Stimulated activated CD8-positive, alpha-beta memory T cell treated with anti-CD3 and anti-CD28 coated beads, Interleukin-4, amount 100 ng/mL, for 1 hour (primary cell): ENCODE measurements at regions not wholly inside any gene's neighbourhood (a gene's known extent, or its start where the extent isn't known, plus 50 kb on each side); places are given as distances from the start of the nearest gene placed in this dataset.

ENCODE experiments used
- DNase-seq, 2 donors: peaks; one replicate each; pipeline ENCODE4 v3.0.0-alpha.2; 2020; ENCODE audit warnings: low read depth in 2 of 2, low spot score in 1 of 2

- DNase-seq: no peak
Observed at GRCh38 chr22:48612077-48612995, 1215.3 kb downstream of the BRD1 start.

GRCh38 chr22:48609279-48609865 is 1218.3 kb downstream of the BRD1 start:
- no peak for DNase-seq

- DNase-seq: no peak
Observed at GRCh38 chr22:48607901-48608662, 1219.6 kb downstream of the BRD1 start.

GRCh38 chr22:48606684-48607307 is 1220.9 kb downstream of the BRD1 start:
- no peak for DNase-seq

GRCh38 chr22:48605856-48606481 is 1221.7 kb downstream of the BRD1 start:
- DNase-seq: no peak

- no peak for DNase-seq
Observed at GRCh38 chr22:48605125-48605524, 1222.5 kb downstream of the BRD1 start.

- DNase-seq: no peak
Observed at GRCh38 chr22:48603621-48604320, 1223.9 kb downstream of the BRD1 start.

GRCh38 chr22:48602805-48603518 is 1224.7 kb downstream of the BRD1 start:
- no peak for DNase-seq

GRCh38 chr22:48600681-48601080 is 1227.0 kb downstream of the BRD1 start:
- DNase-seq: no peak

- DNase-seq: no peak
Observed at GRCh38 chr22:48600171-48600570, 1227.5 kb downstream of the BRD1 start.

- DNase-seq: no peak
Observed at GRCh38 chr22:48599346-48599745, 1228.3 kb downstream of the BRD1 start.

GRCh38 chr22:48596111-48596850 is 1231.4 kb downstream of the BRD1 start:
- DNase-seq: no peak

GRCh38 chr22:48595511-48595905 is 1232.2 kb downstream of the BRD1 start:
- no peak for DNase-seq

- DNase-seq: no peak
Observed at GRCh38 chr22:48594757-48595510, 1232.7 kb downstream of the BRD1 start.

- DNase-seq: no peak
Observed at GRCh38 chr22:48594016-48594756, 1233.5 kb downstream of the BRD1 start.

GRCh38 chr22:48593551-48593950 is 1234.1 kb downstream of the BRD1 start:
- DNase-seq: no peak

GRCh38 chr22:48592931-48593330 is 1234.7 kb downstream of the BRD1 start:
- DNase-seq: no peak

GRCh38 chr22:48592488-48592887 is 1235.2 kb downstream of the BRD1 start:
- DNase-seq: no peak
